Neural progenitor cell (in vitro differentiated cells): ENCODE measurements at regions not wholly inside any gene's neighbourhood (a gene's known extent, or its start where the extent isn't known, plus 50 kb on each side); places are given as distances from the start of the nearest gene placed in this dataset.
"Not testable (repeated sequence)": the region's sequence is repeated elsewhere in the genome, so short reads cannot be mapped to it uniquely, and the experiment has no call there.

Experiments used
- DNase-seq: peaks from one replicate; pipeline ENCODE4 v3.0.0-alpha.2; 2016; ENCODE audit warnings: low spot score
- H2AFZ ChIP-seq: fragments of 200-600 bp; sonication (generic); replicated peaks from 2 replicates; pipeline ENCODE4 v1.6.1; 2016; ENCODE audit warnings: antibody characterized with exemption
- H3F3A ChIP-seq: fragments of 200-600 bp; sonication (generic); 2 replicates; pipeline ENCODE4 v1.6.1; 2016; ENCODE audit warnings: antibody characterized with exemption, low read depth
- H3K27ac ChIP-seq: fragments of 200-600 bp; sonication (generic); 2 replicates; pipeline ENCODE4 v1.5.1; 2016; ENCODE audit warnings: mild to moderate bottlenecking
- H3K27me3 ChIP-seq: fragments of 200-600 bp; sonication (generic); 2 replicates; pipeline ENCODE4 v1.6.1; 2016; ENCODE audit warnings: mild to moderate bottlenecking, moderate library complexity
- H3K36me3 ChIP-seq: fragments of 200-600 bp; sonication (generic); 2 replicates; pipeline ENCODE4 v1.5.1; 2016
- H3K4me1 ChIP-seq: fragments of 200-600 bp; sonication (generic); 2 replicates; pipeline ENCODE4 v1.6.1; 2016; ENCODE audit warnings: mixed run types
- H3K4me2 ChIP-seq: fragments of 200-600 bp; sonication (generic); 2 replicates; pipeline ENCODE4 v1.6.1; 2016
- H3K4me3 ChIP-seq: fragments of 200-600 bp; sonication (generic); 2 replicates; pipeline ENCODE4 v1.5.1; 2016
- H3K79me2 ChIP-seq: fragments of 200-600 bp; sonication (generic); 2 replicates; pipeline ENCODE4 v1.6.1; 2016; ENCODE audit warnings: low read depth
- H3K9ac ChIP-seq: fragments of 200-600 bp; sonication (generic); 2 replicates; pipeline ENCODE4 v1.6.1; 2016
- H3K9me3 ChIP-seq: fragments of 200-600 bp; sonication (generic); 2 replicates; pipeline ENCODE4 v1.5.1; 2016; ENCODE audit warnings: low read depth
- H4K20me1 ChIP-seq: fragments of 200-600 bp; sonication (generic); 2 replicates; pipeline ENCODE4 v1.6.1; 2016; ENCODE audit warnings: low read depth
- H3K27ac Mint-ChIP-seq: 3 replicates; pipeline ENCODE4 v1.8.0; 2021; ENCODE audit warnings: mixed read lengths
- H3K27me3 Mint-ChIP-seq: 2 replicates; pipeline ENCODE4 v1.8.0; 2022; ENCODE audit warnings: low read depth, mild to moderate bottlenecking, inconsistent platforms, moderate library complexity, mixed read lengths; ENCODE audit not compliant: insufficient read depth
- H3K36me3 Mint-ChIP-seq: 3 replicates; pipeline ENCODE4 v1.8.0; 2021; ENCODE audit warnings: mixed read lengths
- H3K4me1 Mint-ChIP-seq: 3 replicates; pipeline ENCODE4 v1.8.0; 2021; ENCODE audit warnings: mixed read lengths
- H3K4me3 Mint-ChIP-seq: 3 replicates; pipeline ENCODE4 v1.8.0; 2021; ENCODE audit warnings: mild to moderate bottlenecking, moderate library complexity, mixed read lengths
- H3K9me3 Mint-ChIP-seq: 3 replicates; pipeline ENCODE4 v1.8.0; 2020; ENCODE audit warnings: mixed read lengths
- CTCF ChIP-seq: fragments of 200-600 bp; sonication (generic); IDR thresholded peaks from 2 replicates; pipeline ENCODE4 v1.5.1; 2017; ENCODE audit warnings: antibody characterized with exemption, mild to moderate bottlenecking
- EZH2 ChIP-seq: fragments of 200-600 bp; sonication (generic); IDR thresholded peaks from 2 replicates; pipeline ENCODE4 v1.6.1; 2017; ENCODE audit warnings: antibody characterized with exemption, mild to moderate bottlenecking, moderate library complexity
- EZH2phosphoT487 ChIP-seq: fragments of 200-600 bp; sonication (generic); IDR thresholded peaks from 2 replicates; pipeline ENCODE4 v1.6.1; 2017; ENCODE audit warnings: antibody characterized with exemption

GRCh38 chr6:86057293-86057980 lies 414.8 kb upstream of the SYNCRIP start:
- DNase-seq = peak; percentile 50
- H3K36me3 ChIP-seq, H3K79me2 ChIP-seq, H4K20me1 ChIP-seq, H3K36me3 Mint-ChIP-seq, H3F3A ChIP-seq, H3K9me3 Mint-ChIP-seq, H3K27me3 Mint-ChIP-seq, H3K27me3 ChIP-seq, H3K4me1 ChIP-seq, H3K27ac ChIP-seq, H3K4me1 Mint-ChIP-seq, H3K9me3 ChIP-seq, H3K9ac ChIP-seq, H3K27ac Mint-ChIP-seq: not testable (repeated sequence)
- H2AFZ ChIP-seq = peak overlapping the region; percentile 73
- H3K4me2 ChIP-seq = peak overlapping the region; percentile 54
- peak overlapping the region; percentile 48 for H3K4me3 Mint-ChIP-seq
- peak overlapping the region; percentile 25 for H3K4me3 ChIP-seq

GRCh38 chr6:86045038-86045437 lies 402.4 kb upstream of the SYNCRIP start:
- no peaks in the 10 kb centered on the region for H3K27me3 ChIP-seq
- no peak overlapping the region for H3K4me2 ChIP-seq
- no peaks in the 10 kb centered on the region for H3K79me2 ChIP-seq
- no peaks in the 10 kb centered on the region for H3K36me3 Mint-ChIP-seq
- no peaks in the 10 kb centered on the region for H4K20me1 ChIP-seq
- H3K4me1 Mint-ChIP-seq = no peaks in the 10 kb centered on the region
- no peaks in the 10 kb centered on the region for H3K4me1 ChIP-seq
- H3K4me3 ChIP-seq = no peak overlapping the region
- H3K27ac ChIP-seq = no peak overlapping the region
- H3K4me3 Mint-ChIP-seq = no peak overlapping the region
- no peaks in the 10 kb centered on the region for H3K36me3 ChIP-seq
- TF ChIP-seq EZH2phosphoT487 = no peak
- TF ChIP-seq CTCF = no peak
- TF ChIP-seq EZH2 = no peak
- DNase-seq = no peak
- H2AFZ ChIP-seq = no peak overlapping the region
- H3K27ac Mint-ChIP-seq = no peak overlapping the region
- H3F3A ChIP-seq = no peaks in the 10 kb centered on the region
- no peaks in the 10 kb centered on the region for H3K9me3 Mint-ChIP-seq
- H3K27me3 Mint-ChIP-seq = peaks cover 2% of the 10 kb centered on the region
- H3K9ac ChIP-seq = no peak overlapping the region
- no peaks in the 10 kb centered on the region for H3K9me3 ChIP-seq

GRCh38 chr6:86042214-86042613 lies 399.5 kb upstream of the SYNCRIP start:
- Histone ChIP-seq H3K4me1 (no peaks in the 10 kb centered on the region), H3K27ac (no peak overlapping the region), H3K4me2 (no peak overlapping the region), H3K9me3 (no peaks in the 10 kb centered on the region), H3F3A (no peaks in the 10 kb centered on the region), H3K27me3 (no peaks in the 10 kb centered on the region), H3K9ac (no peak overlapping the region), H3K4me3 (no peak overlapping the region), H4K20me1 (no peaks in the 10 kb centered on the region), H2AFZ (no peak overlapping the region), H3K79me2 (no peaks in the 10 kb centered on the region), H3K36me3 (no peaks in the 10 kb centered on the region)
- H3K36me3 Mint-ChIP-seq = no peaks in the 10 kb centered on the region
- TF ChIP-seq EZH2phosphoT487 (no peak), CTCF (no peak), EZH2 (no peak)
- H3K27ac Mint-ChIP-seq = no peak overlapping the region
- DNase-seq = no peak
- no peaks in the 10 kb centered on the region for H3K4me1 Mint-ChIP-seq
- H3K4me3 Mint-ChIP-seq = no peak overlapping the region
- no peaks in the 10 kb centered on the region for H3K27me3 Mint-ChIP-seq
- H3K9me3 Mint-ChIP-seq = no peaks in the 10 kb centered on the region

GRCh38 chr6:86031713-86032112 lies 389.0 kb upstream of the SYNCRIP start:
- no peaks in the 10 kb centered on the region for H3K79me2 ChIP-seq
- H3K4me2 ChIP-seq = no peak overlapping the region

More at GRCh38 chr6:86031713-86032112, 389.0 kb upstream of the SYNCRIP start:
- H4K20me1 ChIP-seq = no peaks in the 10 kb centered on the region
- no peak overlapping the region for H3K27ac ChIP-seq
- Mint-ChIP-seq H3K4me1 (peaks cover 5% of the 10 kb centered on the region), H3K9me3 (peaks cover 4% of the 10 kb centered on the region), H3K27me3 (no peaks in the 10 kb centered on the region), H3K36me3 (no peaks in the 10 kb centered on the region), H3K27ac (no peak overlapping the region), H3K4me3 (no peak overlapping the region)
- H3K4me1 ChIP-seq = no peaks in the 10 kb centered on the region
- H2AFZ ChIP-seq = no peak overlapping the region
- H3K4me3 ChIP-seq = no peak overlapping the region
- no peak for DNase-seq
- no peaks in the 10 kb centered on the region for H3K27me3 ChIP-seq
- no peaks in the 10 kb centered on the region for H3F3A ChIP-seq
- H3K9ac ChIP-seq = no peak overlapping the region
- H3K9me3 ChIP-seq = no peaks in the 10 kb centered on the region
- no peak for TF ChIP-seq CTCF
- H3K36me3 ChIP-seq = no peaks in the 10 kb centered on the region
